ENCODE measurements at regions not wholly inside any gene's neighbourhood (a gene's known extent, or its start where the extent isn't known, plus 50 kb on each side); places are given as distances from the start of the nearest gene placed in this dataset.

DNA sequence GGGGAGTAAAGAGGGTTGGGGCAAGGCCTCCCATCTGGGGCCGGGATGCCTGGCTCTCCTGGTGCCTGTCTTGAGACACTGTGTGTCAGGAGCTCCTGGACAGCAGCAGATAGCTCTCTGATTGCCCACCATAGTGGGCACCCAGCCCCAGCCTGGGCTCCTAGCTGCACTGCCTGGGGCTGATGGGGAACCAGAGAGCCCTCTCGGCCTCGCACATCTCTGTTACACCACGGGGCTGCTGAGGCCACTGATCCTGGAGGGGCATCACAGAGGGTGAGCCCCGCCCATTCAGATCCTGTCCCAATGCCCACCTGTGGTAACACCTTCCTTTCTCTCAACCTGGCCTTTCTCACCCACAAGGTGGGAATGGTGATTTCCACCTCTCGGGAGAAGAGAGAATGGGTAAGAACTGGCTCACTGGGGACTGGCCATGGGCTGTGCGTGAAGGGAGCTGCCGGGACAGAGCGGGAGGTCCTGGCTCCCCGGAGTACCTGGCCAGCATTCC, 135.9 kb downstream of the URI1 start:
- Histone ChIP-seq H3K9me2 (replicated peaks; ENCODE audit: insufficient read depth, low read length) (no peaks in the 10 kb centered on the region), H3K36me3 (replicated peaks; ENCODE audit: insufficient read depth, low read length) (no peaks in the 10 kb centered on the region), H3K9ac (ENCODE audit: low read length) (no peak overlapping the region), H3K27ac (ENCODE audit: low read length) (no peak overlapping the region), H3K79me2 (ENCODE audit: low read length) (no peaks in the 10 kb centered on the region), H3K4me1 (ENCODE audit: low read length) (no peaks in the 10 kb centered on the region), H3K9me3 (replicated peaks; ENCODE audit: insufficient read depth, low read length) (no peaks in the 10 kb centered on the region), H3K4me3 (ENCODE audit: low read length) (no peak overlapping the region), H2AFZ (ENCODE audit: low read length) (no peak overlapping the region), H3K27me3 (replicated peaks; ENCODE audit: insufficient read depth, low read length) (peaks cover 96% of the 10 kb centered on the region), H3K4me2 (ENCODE audit: low read depth, low read length) (no peak overlapping the region), H4K20me1 (ENCODE audit: insufficient read depth, low read length) (no peaks in the 10 kb centered on the region), H3F3A (ENCODE audit: insufficient read depth, low read length) (no peaks in the 10 kb centered on the region)
- TF ChIP-seq EZH2phosphoT487 (IDR thresholded peaks at IDR 0.05; ENCODE audit: low read length): no peak
- TF ChIP-seq, protein P1, sequence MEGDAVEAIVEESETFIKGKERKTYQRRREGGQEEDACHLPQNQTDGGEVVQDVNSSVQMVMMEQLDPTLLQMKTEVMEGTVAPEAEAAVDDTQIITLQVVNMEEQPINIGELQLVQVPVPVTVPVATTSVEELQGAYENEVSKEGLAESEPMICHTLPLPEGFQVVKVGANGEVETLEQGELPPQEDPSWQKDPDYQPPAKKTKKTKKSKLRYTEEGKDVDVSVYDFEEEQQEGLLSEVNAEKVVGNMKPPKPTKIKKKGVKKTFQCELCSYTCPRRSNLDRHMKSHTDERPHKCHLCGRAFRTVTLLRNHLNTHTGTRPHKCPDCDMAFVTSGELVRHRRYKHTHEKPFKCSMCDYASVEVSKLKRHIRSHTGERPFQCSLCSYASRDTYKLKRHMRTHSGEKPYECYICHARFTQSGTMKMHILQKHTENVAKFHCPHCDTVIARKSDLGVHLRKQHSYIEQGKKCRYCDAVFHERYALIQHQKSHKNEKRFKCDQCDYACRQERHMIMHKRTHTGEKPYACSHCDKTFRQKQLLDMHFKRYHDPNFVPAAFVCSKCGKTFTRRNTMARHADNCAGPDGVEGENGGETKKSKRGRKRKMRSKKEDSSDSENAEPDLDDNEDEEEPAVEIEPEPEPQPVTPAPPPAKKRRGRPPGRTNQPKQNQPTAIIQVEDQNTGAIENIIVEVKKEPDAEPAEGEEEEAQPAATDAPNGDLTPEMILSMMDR (IDR thresholded peaks at IDR 0.05; ENCODE audit: low read length): no peak
- no peak for TF ChIP-seq EZH2 (optimal IDR thresholded peaks at IDR 0.05; ENCODE audit: low read depth, low read length)
- DNase-seq: no peak

DNA sequence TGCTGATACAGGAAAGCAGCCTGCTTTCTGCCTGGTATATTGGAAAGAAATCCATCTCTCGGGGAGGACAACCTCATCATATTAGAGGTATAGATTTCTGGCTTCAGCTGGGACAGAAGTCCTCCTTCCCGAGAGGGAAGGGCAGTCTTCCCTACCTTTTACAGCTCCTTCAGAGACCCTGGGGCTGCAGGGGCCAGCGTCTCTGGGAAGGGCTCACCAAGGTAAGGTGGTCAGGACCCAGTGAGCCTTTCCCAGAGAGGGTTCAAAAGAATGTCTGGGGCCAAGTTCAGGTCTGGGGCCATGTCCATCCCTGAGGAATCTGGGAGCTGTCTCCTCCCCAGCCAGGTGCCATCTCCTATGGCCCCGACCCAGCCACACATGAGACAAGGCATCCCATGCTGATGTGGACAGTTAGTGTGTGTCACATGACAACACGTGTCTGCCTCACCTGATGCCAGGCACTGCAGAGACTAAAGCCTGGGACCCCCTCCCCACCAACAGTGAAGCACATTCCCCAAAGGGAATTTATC, 136.4 kb downstream of the URI1 start:
- Histone ChIP-seq H3K4me3 (ENCODE audit: low read length) (no peak overlapping the region), H3K9me2 (replicated peaks; ENCODE audit: insufficient read depth, low read length) (no peaks in the 10 kb centered on the region), H3K4me1 (ENCODE audit: low read length) (no peaks in the 10 kb centered on the region), H2AFZ (ENCODE audit: low read length) (no peak overlapping the region), H3K9ac (ENCODE audit: low read length) (no peak overlapping the region), H3K4me2 (ENCODE audit: low read depth, low read length) (no peak overlapping the region), H3K9me3 (replicated peaks; ENCODE audit: insufficient read depth, low read length) (no peaks in the 10 kb centered on the region), H4K20me1 (ENCODE audit: insufficient read depth, low read length) (no peaks in the 10 kb centered on the region), H3K27ac (ENCODE audit: low read length) (no peak overlapping the region), H3K36me3 (replicated peaks; ENCODE audit: insufficient read depth, low read length) (no peaks in the 10 kb centered on the region), H3F3A (ENCODE audit: insufficient read depth, low read length) (no peaks in the 10 kb centered on the region), H3K27me3 (replicated peaks; ENCODE audit: insufficient read depth, low read length) (peaks cover 96% of the 10 kb centered on the region), H3K79me2 (ENCODE audit: low read length) (no peaks in the 10 kb centered on the region)
- DNase-seq: no peak
- TF ChIP-seq EZH2 (optimal IDR thresholded peaks at IDR 0.05; ENCODE audit: low read depth, low read length) (no peak), EZH2phosphoT487 (IDR thresholded peaks at IDR 0.05; ENCODE audit: low read length) (no peak)
- TF ChIP-seq, protein P1 (IDR thresholded peaks at IDR 0.05; ENCODE audit: low read length): no peak

DNA sequence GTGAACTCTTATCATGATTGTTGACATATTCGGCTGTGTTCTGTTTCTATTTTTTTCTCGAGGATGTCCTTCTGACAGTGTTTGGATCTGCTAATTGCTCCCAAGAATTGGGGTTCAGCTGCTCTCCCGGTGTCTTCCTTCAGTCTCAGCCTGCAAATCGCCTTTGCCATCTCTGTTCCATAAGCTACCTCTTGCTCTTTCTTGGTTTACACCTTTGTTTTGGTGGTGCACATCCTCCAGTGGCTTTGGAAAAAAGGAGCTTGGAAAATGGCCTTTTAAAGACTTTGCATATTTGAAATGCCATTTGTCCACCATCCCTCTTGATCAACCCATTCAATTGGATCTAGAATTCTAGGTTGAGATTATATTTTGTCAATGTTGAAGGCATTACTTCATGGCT, 137.2 kb downstream of the URI1 start:
- TF ChIP-seq EZH2 (optimal IDR thresholded peaks at IDR 0.05; ENCODE audit: low read depth, low read length) (no peak), EZH2phosphoT487 (IDR thresholded peaks at IDR 0.05; ENCODE audit: low read length) (no peak)
- TF ChIP-seq, protein P1 (IDR thresholded peaks at IDR 0.05; ENCODE audit: low read length): no peak
- Histone ChIP-seq H3K79me2 (ENCODE audit: low read length) (no peaks in the 10 kb centered on the region), H3K9me3 (replicated peaks; ENCODE audit: insufficient read depth, low read length) (no peaks in the 10 kb centered on the region), H2AFZ (ENCODE audit: low read length) (no peak overlapping the region), H4K20me1 (ENCODE audit: insufficient read depth, low read length) (no peaks in the 10 kb centered on the region), H3K4me1 (ENCODE audit: low read length) (no peaks in the 10 kb centered on the region), H3K9me2 (replicated peaks; ENCODE audit: insufficient read depth, low read length) (no peaks in the 10 kb centered on the region), H3K27ac (ENCODE audit: low read length) (no peak overlapping the region), H3K27me3 (replicated peaks; ENCODE audit: insufficient read depth, low read length) (peaks cover 96% of the 10 kb centered on the region), H3K36me3 (replicated peaks; ENCODE audit: insufficient read depth, low read length) (no peaks in the 10 kb centered on the region), H3K9ac (ENCODE audit: low read length) (no peak overlapping the region), H3F3A (ENCODE audit: insufficient read depth, low read length) (no peaks in the 10 kb centered on the region), H3K4me2 (ENCODE audit: low read depth, low read length) (no peak overlapping the region), H3K4me3 (ENCODE audit: low read length) (no peak overlapping the region)
- DNase-seq: no peak

All from MM.1S (cell line).